ENCODE measurements at regions not wholly inside any gene's neighbourhood (a gene's known extent, or its start where the extent isn't known, plus 50 kb on each side); places are given as distances from the start of the nearest gene placed in this dataset.

DNA sequence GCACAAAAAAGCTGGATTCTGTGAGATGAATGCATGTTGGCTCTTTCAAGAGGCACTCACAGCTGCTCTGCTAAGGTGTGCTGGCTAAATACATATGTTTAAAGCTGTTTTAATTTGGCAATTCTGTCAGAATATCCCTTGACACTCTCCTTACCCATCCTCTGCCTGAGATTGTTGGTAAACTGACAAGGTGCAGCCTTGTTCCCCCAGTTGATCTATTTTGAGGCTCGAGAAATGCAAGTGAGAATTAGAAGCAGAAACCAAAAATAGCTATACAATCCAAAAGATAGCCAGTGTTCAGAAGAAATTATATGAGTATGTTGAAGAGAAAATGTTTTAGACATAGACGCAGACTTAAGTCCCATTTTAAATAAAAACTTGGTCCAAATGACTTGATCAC lies 971.7 kb upstream of the GYPC start:
- no peak overlapping the region for H3K4me3 ChIP-seq (ENCODE audit: low read depth, low read length)
- TF ChIP-seq CTCF (IDR thresholded peaks at IDR 0.05; ENCODE audit: low read depth, low read length), result no peak
- in situ Hi-C loops (cut with HindIII; ENCODE audit: low sequenced_read_pairs), result no loop called here
- DNase-seq (ENCODE audit: low read depth, low spot score), result no peak

DNA sequence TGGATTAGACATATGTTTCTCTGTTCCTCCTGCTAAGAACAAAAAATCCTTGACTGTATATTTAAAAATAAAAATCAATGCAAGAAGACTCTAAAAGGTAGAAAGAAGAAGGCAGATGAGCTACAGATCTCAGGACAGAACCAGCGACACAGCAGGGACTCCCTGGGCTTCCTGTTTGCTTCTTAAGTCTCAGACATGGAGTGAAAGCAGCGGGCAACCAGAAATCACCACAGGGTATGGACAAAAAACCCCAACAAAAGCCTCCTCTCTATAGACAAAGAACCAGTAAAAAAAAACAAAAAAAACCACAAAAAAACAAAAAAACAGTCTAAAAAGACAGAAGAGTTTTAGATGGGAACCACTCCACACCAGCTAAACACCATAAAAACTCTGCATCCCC lies 971.0 kb upstream of the GYPC start:
- no peak for DNase-seq (ENCODE audit: low read depth, low spot score)
- no peak for TF ChIP-seq CTCF (IDR thresholded peaks at IDR 0.05; ENCODE audit: low read depth, low read length)
- in situ Hi-C loops (cut with HindIII; ENCODE audit: low sequenced_read_pairs), result no loop called here
- no peak overlapping the region for H3K4me3 ChIP-seq (ENCODE audit: low read depth, low read length)

- in situ Hi-C loops (cut with HindIII; ENCODE audit: low sequenced_read_pairs), result no loop called here
Observed at GRCh38 chr2:125696560-125696959, 959.4 kb upstream of the GYPC start.

GRCh38 chr2:125698280-125698679 lies 957.7 kb upstream of the GYPC start:
- TF ChIP-seq CTCF (IDR thresholded peaks at IDR 0.05; ENCODE audit: low read depth, low read length), result no peak
- no peak overlapping the region for H3K4me3 ChIP-seq (ENCODE audit: low read depth, low read length)
- in situ Hi-C loops (cut with HindIII; ENCODE audit: low sequenced_read_pairs), result no loop called here
- no peak for DNase-seq (ENCODE audit: low read depth, low spot score)

More at GRCh38 chr2:125696560-125696959, 959.4 kb upstream of the GYPC start:
- DNase-seq (ENCODE audit: low read depth, low spot score), result no peak
- no peak overlapping the region for H3K4me3 ChIP-seq (ENCODE audit: low read depth, low read length)
- no peak for TF ChIP-seq CTCF (IDR thresholded peaks at IDR 0.05; ENCODE audit: low read depth, low read length)

DNA sequence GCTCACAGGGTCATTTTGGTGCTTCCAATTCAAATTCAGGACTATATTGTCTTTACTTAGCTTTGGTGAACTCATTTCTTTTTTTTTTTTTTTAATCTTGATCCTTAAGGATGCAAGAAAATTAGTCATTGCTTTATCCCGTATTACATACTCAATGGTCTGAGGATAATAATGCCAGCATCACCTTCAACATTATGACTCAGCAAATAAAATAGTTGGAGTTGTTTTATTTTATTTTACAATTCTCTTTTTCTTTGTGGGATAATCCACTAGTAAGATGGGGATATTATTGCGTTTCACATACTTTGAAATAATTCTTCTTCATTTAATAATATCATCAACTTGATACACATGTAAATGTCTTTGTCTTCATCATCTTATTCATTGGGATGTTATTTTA lies 954.9 kb upstream of the GYPC start:
- TF ChIP-seq CTCF (IDR thresholded peaks at IDR 0.05; ENCODE audit: low read depth, low read length), result no peak

DNA sequence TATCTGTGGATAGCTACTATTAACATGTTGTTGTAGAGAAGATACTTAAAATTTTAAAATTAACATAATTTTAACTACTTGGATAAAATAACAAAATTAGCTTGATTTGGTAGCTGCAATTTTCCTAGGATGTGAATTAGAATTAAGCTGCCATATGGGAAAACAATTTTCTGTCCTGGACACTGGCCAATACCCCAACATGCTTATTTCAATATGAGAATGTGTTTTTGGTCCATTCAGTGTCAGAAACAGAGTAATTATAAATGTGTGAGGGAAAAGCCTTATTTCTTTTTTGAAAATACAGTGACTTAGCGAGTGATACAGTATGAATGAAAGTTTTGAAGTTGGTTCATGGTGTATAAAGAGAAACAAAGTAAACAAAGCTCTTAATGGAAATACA lies 948.3 kb upstream of the GYPC start:
- in situ Hi-C loops (cut with HindIII; ENCODE audit: low sequenced_read_pairs), result no loop called here
- no peak overlapping the region for H3K4me3 ChIP-seq (ENCODE audit: low read depth, low read length)
- DNase-seq (ENCODE audit: low read depth, low spot score), result no peak
- no peak for TF ChIP-seq CTCF (IDR thresholded peaks at IDR 0.05; ENCODE audit: low read depth, low read length)

More for the DNA sequence above, 954.9 kb upstream of the GYPC start:
- DNase-seq (ENCODE audit: low read depth, low spot score), result no peak
- H3K4me3 ChIP-seq (ENCODE audit: low read depth, low read length), result no peak overlapping the region
- in situ Hi-C loops (cut with HindIII; ENCODE audit: low sequenced_read_pairs), result no loop called here

DNA sequence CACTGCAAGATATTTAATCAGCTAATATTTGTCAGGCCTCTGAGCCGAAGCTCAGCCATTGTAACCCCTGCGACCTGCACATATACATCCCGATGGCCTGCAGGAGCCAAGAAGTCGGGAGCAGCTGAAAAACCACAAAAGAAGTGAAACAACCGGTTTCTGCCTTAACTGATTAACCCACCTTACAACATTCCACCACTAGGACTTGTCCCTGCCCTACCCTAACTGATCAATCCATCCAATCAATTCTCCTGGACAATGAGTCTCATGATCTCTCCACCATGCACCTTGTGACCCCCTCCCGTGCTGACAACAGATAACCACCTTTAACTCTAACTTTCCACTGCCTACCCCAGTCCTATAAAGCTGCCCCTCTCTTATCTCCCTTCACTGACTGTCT lies 945.4 kb upstream of the GYPC start:
- DNase-seq (ENCODE audit: low read depth, low spot score), result no peak
- H3K4me3 ChIP-seq (ENCODE audit: low read depth, low read length), result no peak overlapping the region
- in situ Hi-C loops (cut with HindIII; ENCODE audit: low sequenced_read_pairs), result no loop called here
- TF ChIP-seq CTCF (IDR thresholded peaks at IDR 0.05; ENCODE audit: low read depth, low read length), result no peak

Measured in astrocyte of the spinal cord (primary cell).